Psoas muscle (tissue), 7 donors: ENCODE measurements at regions not wholly inside any gene's neighbourhood (a gene's known extent, or its start where the extent isn't known, plus 50 kb on each side); places are given as distances from the start of the nearest gene placed in this dataset.

Source experiments
- ATAC-seq, 4 donors: fragments of 200-7000 bp; cut with Tn5 transposase; one replicate each; pipeline ENCODE4 v1.9.1; 2020; ENCODE audit warnings: moderate library complexity in 3 of 4, mild to moderate bottlenecking in 2 of 4
- DNase-seq, 2 donors: peaks; one replicate each; pipeline ENCODE4 v3.0.0-alpha.2; 2020
- H3K27ac ChIP-seq: fragments of 200-600 bp; one replicate; pipeline ENCODE4 v1.8.0; 2022
- H3K27me3 ChIP-seq, 3 donors: fragments of 200-600 bp in 1 of 3; one replicate each; pipeline versions ENCODE4 v1.6.1 to v1.8.0; 2013 to 2022; ENCODE audit warnings: low read length in 2 of 3, mild to moderate bottlenecking in 2 of 3, moderate library complexity in 1 of 3; ENCODE audit not compliant: insufficient read depth in 3 of 3
- H3K36me3 ChIP-seq, 2 donors: fragments of 200-600 bp in 1 of 2; one replicate each; pipeline versions ENCODE4 v1.6.1 to v1.8.0; 2013 to 2022; ENCODE audit warnings: low read depth in 1 of 2, mild to moderate bottlenecking in 1 of 2, moderate library complexity in 1 of 2; ENCODE audit not compliant: insufficient read depth in 1 of 2
- H3K4me1 ChIP-seq: fragments of 200-600 bp; one replicate; pipeline ENCODE4 v1.8.0; 2022
- H3K4me3 ChIP-seq: fragments of 200-600 bp; one replicate; pipeline ENCODE4 v1.8.0; 2022; ENCODE audit warnings: mild to moderate bottlenecking
- H3K9me3 ChIP-seq: fragments of 200-600 bp; one replicate; pipeline ENCODE4 v1.8.0; 2022
- CTCF ChIP-seq: fragments of 200-600 bp; IDR thresholded peaks from one replicate; pipeline ENCODE4 v1.8.0; 2022; ENCODE audit warnings: antibody characterized with exemption
- WGBS, 3 donors: extraction: QIAGEN DNeasy Blood & Tissue Kit; methylation state at CpG; one replicate each; pipeline versions ENCODE4 v1.1.6 to v1.1.7; 2013; 5-methylcytosine and 5-hydroxymethylcytosine counted together
- intact Hi-C, 2 donors: fragments of 100-400 bp; cut with DNase I; formaldehyde crosslinking; loops; one replicate each; pipeline versions ENCODE4 v1.11.0 to v1.14.2; 2022
- donor health status: healthy with polysubstance abuse.
- donor health status: DM: no; HTN: no; CAD: no; lungs with moderate emphysema.
- donor health status: Bipolar disorder and iron deficiency.
- donor health status: healthy.
- donor health status: DM: yes; HTN: yes; CAD: no.
- donor health status: DM: no; HTN: no; CAD: no.
- donor health status: DM: yes; HTN: yes; CAD: no.

GRCh38 chr2:65658266-65658665, 225.9 kb upstream of the SPRED2 start:
- no peak for DNase-seq
- WGBS, 3 donors = 90 to 94% (median 92%) methylated on average over 3 of the region's 3 CpGs
- ATAC-seq = no peak
- Histone ChIP-seq H3K4me1 (peaks cover 6% of the 10 kb centered on the region), H3K27me3 (peaks cover 0 to 6% (median 2%) of the 10 kb centered on the region in 3 donors), H3K9me3 (no peaks in the 10 kb centered on the region), H3K4me3 (no peak overlapping the region), H3K27ac (no peak overlapping the region), H3K36me3 (no peaks in the 10 kb centered on the region)
- TF ChIP-seq CTCF = no peak
- intact Hi-C loops = no loop called here

- DNase-seq (no peak), ATAC-seq (peak in 3 of 4 donors; percentile 62 to 74 (median 74))
- no peaks in the 10 kb centered on the region for H3K27me3 ChIP-seq
- WGBS, 3 donors = 66% methylated on average over 4 of the region's 4 CpGs
- H3K9me3 ChIP-seq = no peaks in the 10 kb centered on the region
- TF ChIP-seq CTCF = no peak
- peaks cover 3% of the 10 kb centered on the region for H3K4me1 ChIP-seq
- intact Hi-C loops = no loop called here
- no peaks in the 10 kb centered on the region for H3K36me3 ChIP-seq
- H3K4me3 ChIP-seq = no peak overlapping the region
- no peak overlapping the region for H3K27ac ChIP-seq
These were observed 223.8 kb upstream of the SPRED2 start for GRCh38 chr2:65656160-65656718.

- ATAC-seq (no peak), DNase-seq (no peak)
- no peak overlapping the region for H3K27ac ChIP-seq
- no peaks in the 10 kb centered on the region for H3K36me3 ChIP-seq
- no peaks in the 10 kb centered on the region for H3K27me3 ChIP-seq
- WGBS, 3 donors = 90 to 91% (median 91%) methylated on average over 5 of the region's 5 CpGs
- peaks cover 3% of the 10 kb centered on the region for H3K4me1 ChIP-seq
- TF ChIP-seq CTCF = no peak
- H3K4me3 ChIP-seq = no peak overlapping the region
- H3K9me3 ChIP-seq = no peaks in the 10 kb centered on the region
- intact Hi-C loops = no loop called here
These were observed 222.6 kb upstream of the SPRED2 start for GRCh38 chr2:65655000-65655399.

- Histone ChIP-seq H3K4me1 (peaks cover 3% of the 10 kb centered on the region), H3K27ac (no peak overlapping the region), H3K27me3 (no peaks in the 10 kb centered on the region), H3K9me3 (no peaks in the 10 kb centered on the region), H3K36me3 (no peaks in the 10 kb centered on the region), H3K4me3 (no peak overlapping the region)
- intact Hi-C loops = no loop called here
- DNase-seq (no peak), ATAC-seq (no peak)
- no peak for TF ChIP-seq CTCF
- WGBS, 3 donors = 76 to 90% (median 89%) methylated on average over 3 of the region's 3 CpGs
These were observed 222.1 kb upstream of the SPRED2 start for GRCh38 chr2:65654496-65654895.

- 25 to 29% (median 28%) methylated on average over 1 of the region's 1 CpG for WGBS, 3 donors
- Histone ChIP-seq H3K27me3 (no peaks in the 10 kb centered on the region), H3K27ac (no peak overlapping the region), H3K4me1 (peaks cover 3% of the 10 kb centered on the region), H3K9me3 (no peaks in the 10 kb centered on the region), H3K4me3 (no peak overlapping the region), H3K36me3 (no peaks in the 10 kb centered on the region)
- TF ChIP-seq CTCF = no peak
- ATAC-seq (no peak), DNase-seq (no peak)
- intact Hi-C loops = no loop called here
These were observed 219.7 kb upstream of the SPRED2 start for GRCh38 chr2:65652066-65652465.
